PFSK-1 (cell line): ENCODE measurements at regions not wholly inside any gene's neighbourhood (a gene's known extent, or its start where the extent isn't known, plus 50 kb on each side); places are given as distances from the start of the nearest gene placed in this dataset.

Source experiments
- FOXP2 ChIP-seq: optimal IDR thresholded peaks from 2 replicates; pipeline ENCODE3; 2011; ENCODE audit warnings: borderline replicate concordance, control low read depth, inconsistent platforms; ENCODE audit not compliant: insufficient read depth; ENCODE audit errors: extremely low read length, extremely low read depth
- POLR2AphosphoS5 ChIP-seq: IDR thresholded peaks from 2 replicates; pipeline ENCODE4 v1.6.1; 2012; ENCODE audit warnings: low read depth, mild to moderate bottlenecking, control low read depth, low read length, moderate library complexity
- SIN3A ChIP-seq: IDR thresholded peaks from 2 replicates; pipeline ENCODE4 v1.6.1; 2012; ENCODE audit warnings: mild to moderate bottlenecking, low read length, moderate library complexity, borderline replicate concordance; ENCODE audit not compliant: insufficient read depth
- TAF1 ChIP-seq: IDR thresholded peaks from 2 replicates; pipeline ENCODE4 v1.6.1; 2012; ENCODE audit warnings: low read length, control low read depth, borderline replicate concordance; ENCODE audit not compliant: insufficient read depth
- TF ChIP-seq, protein P1 (sequence below), 2 experiments: IDR thresholded peaks; 2 replicates each; pipeline versions ENCODE4 v1.6.1 to v1.8.0; 2011 to 2012; ENCODE audit warnings: low read depth in 2 of 2, low read length in 2 of 2, control low read depth in 1 of 2, inconsistent platforms in 1 of 2, mild to moderate bottlenecking in 1 of 2, moderate library complexity in 1 of 2; ENCODE audit not compliant: insufficient read depth in 1 of 2

DNA sequence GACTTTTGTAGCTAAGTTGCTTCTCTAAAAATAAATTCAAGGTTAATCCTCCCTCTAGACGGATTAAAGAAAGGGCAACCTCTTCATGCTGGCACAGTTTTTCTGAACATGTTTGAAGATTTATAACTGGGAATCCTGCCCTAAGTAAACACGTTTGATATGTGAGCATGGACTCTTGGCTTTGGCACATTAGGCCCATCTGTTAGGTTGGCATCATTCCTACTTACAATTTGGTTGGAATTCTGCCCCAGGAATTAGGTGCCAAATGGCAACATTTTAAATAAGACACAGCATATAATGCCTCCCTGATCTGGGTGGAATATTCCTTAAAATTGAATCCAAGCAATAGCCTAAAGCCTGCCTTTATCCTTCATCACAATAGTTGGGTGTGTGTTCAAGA is 372.3 kb upstream of the CDH18 start:
- TF ChIP-seq TAF1 (no peak), FOXP2 (no peak), SIN3A (no peak), POLR2AphosphoS5 (no peak)
- TF ChIP-seq, protein P1, sequence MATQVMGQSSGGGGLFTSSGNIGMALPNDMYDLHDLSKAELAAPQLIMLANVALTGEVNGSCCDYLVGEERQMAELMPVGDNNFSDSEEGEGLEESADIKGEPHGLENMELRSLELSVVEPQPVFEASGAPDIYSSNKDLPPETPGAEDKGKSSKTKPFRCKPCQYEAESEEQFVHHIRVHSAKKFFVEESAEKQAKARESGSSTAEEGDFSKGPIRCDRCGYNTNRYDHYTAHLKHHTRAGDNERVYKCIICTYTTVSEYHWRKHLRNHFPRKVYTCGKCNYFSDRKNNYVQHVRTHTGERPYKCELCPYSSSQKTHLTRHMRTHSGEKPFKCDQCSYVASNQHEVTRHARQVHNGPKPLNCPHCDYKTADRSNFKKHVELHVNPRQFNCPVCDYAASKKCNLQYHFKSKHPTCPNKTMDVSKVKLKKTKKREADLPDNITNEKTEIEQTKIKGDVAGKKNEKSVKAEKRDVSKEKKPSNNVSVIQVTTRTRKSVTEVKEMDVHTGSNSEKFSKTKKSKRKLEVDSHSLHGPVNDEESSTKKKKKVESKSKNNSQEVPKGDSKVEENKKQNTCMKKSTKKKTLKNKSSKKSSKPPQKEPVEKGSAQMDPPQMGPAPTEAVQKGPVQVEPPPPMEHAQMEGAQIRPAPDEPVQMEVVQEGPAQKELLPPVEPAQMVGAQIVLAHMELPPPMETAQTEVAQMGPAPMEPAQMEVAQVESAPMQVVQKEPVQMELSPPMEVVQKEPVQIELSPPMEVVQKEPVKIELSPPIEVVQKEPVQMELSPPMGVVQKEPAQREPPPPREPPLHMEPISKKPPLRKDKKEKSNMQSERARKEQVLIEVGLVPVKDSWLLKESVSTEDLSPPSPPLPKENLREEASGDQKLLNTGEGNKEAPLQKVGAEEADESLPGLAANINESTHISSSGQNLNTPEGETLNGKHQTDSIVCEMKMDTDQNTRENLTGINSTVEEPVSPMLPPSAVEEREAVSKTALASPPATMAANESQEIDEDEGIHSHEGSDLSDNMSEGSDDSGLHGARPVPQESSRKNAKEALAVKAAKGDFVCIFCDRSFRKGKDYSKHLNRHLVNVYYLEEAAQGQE (IDR thresholded peaks at IDR 0.05; ENCODE audit: insufficient read depth in 1 of 2, low read depth in 2 of 2, low read length in 2 of 2), result no peak

DNA sequence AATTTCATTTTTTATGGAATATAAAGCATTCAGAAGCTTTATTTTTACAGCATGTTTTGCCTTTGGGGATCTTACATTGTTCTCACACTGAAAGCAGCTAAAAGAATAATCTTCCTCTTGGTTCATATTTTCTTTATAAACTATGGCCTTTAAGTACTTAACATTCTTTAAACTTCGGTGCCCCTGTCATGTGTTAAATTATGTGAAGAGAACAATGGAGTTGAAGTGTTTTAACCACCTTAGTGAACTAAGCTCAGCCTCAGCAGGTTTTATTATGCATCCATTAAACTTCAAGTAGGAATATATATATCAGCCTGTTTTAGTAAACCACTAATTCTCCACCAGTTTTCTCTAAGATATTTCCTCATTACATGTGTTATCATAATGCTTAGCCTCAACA is 371.4 kb upstream of the CDH18 start:
- TF ChIP-seq POLR2AphosphoS5 (no peak), TAF1 (no peak), FOXP2 (no peak), SIN3A (no peak)
- TF ChIP-seq, protein P1 (IDR thresholded peaks at IDR 0.05; ENCODE audit: insufficient read depth in 1 of 2, low read depth in 2 of 2, low read length in 2 of 2), result no peak

DNA sequence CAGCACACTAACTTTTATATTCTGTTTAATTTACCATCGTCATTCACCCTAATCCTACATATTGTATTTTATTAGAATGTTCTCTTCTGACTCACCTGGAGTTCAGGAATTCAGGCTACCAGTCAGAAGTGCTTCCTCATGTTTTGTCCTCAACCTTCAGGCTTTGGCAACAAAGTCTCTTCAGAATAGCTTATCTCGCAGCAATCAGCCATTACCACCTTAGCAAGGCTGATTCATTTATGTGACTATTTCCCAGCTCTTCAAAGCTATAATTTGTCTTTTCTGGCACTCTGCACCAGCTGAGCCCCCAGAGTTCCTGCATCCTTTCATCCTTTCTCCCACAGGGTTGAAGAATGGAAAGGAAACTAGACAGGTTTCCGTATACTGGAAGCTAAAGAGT is 365.5 kb upstream of the CDH18 start:
- TF ChIP-seq TAF1, result no peak
- TF ChIP-seq SIN3A, result no peak
- TF ChIP-seq FOXP2, result no peak
- TF ChIP-seq, protein P1 (IDR thresholded peaks at IDR 0.05; ENCODE audit: insufficient read depth in 1 of 2, low read depth in 2 of 2, low read length in 2 of 2), result no peak
- no peak for TF ChIP-seq POLR2AphosphoS5

DNA sequence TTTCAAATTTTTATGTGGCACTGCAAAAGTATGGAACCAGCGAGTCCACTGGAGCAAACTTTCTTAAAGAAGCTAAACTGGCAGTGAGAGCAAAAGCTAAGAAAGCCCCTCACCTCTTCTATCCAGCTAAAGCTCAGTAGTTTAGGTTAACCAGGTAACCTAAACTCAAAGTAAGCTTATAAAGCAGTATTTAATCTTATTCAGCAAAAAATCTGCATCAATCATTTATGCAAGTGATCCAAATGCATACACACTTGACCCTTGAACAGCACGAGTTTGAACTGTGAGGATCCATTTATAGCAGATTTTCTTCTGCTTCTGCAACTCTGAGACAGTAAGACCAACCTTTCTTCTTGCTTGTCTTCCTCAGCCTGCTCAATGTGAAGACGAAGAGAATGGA is 363.8 kb upstream of the CDH18 start:
- TF ChIP-seq SIN3A (no peak), POLR2AphosphoS5 (no peak), TAF1 (no peak), FOXP2 (no peak)
- TF ChIP-seq, protein P1 (IDR thresholded peaks at IDR 0.05; ENCODE audit: insufficient read depth in 1 of 2, low read depth in 2 of 2, low read length in 2 of 2), result no peak

DNA sequence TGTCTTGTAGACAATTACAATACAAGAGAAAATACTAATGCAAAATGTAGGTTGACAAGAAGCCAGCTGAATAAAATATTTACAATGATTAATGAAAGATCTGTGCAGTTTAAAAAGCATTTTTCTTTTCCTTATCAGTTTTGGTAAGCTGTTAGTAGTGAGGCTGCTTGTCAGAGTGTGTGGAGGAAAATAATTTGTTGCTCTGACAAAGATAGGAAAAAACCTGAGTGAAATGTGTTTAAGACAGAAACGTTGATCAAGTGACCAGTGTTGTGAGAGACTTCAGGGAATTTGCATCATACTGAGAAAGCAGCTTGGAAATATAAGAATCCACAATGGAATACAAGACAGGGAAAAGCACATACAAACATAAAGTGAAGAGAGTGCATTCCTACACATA is 360.3 kb upstream of the CDH18 start:
- TF ChIP-seq TAF1 (no peak), SIN3A (no peak), POLR2AphosphoS5 (no peak), FOXP2 (no peak)
- TF ChIP-seq, protein P1 (IDR thresholded peaks at IDR 0.05; ENCODE audit: insufficient read depth in 1 of 2, low read depth in 2 of 2, low read length in 2 of 2), result no peak
